ENCODE measurements at regions not wholly inside any gene's neighbourhood (a gene's known extent, or its start where the extent isn't known, plus 50 kb on each side); places are given as distances from the start of the nearest gene placed in this dataset.

GRCh38 chr7:145862212-145862611 lies 254.4 kb upstream of the CNTNAP2 start:
- no peak overlapping the region for H3K23ac ChIP-seq (ENCODE audit: low read depth, low read length)
- no TSS peak for BruUV-seq (replicated peaks)
- H3K4me3 ChIP-seq (ENCODE audit: insufficient read depth, low read depth, low read length): no peak overlapping the region
- no peak overlapping the region for H2BK5ac ChIP-seq (ENCODE audit: low read depth, low read length, poor library complexity, severe bottlenecking)
- no peak overlapping the region for H3K18ac ChIP-seq (ENCODE audit: low read depth, low read length)
- H4K8ac ChIP-seq (ENCODE audit: low read depth in 2 of 2, low read length in 2 of 2): no peak overlapping the region
- H2BK15ac ChIP-seq (ENCODE audit: low read depth, low read length): no peak overlapping the region
- no peak overlapping the region for H2AK5ac ChIP-seq (ENCODE audit: low read depth, low read length)
- ChIA-PET POLR2A (ENCODE audit: unreplicated experiment) (no interaction called here), CTCF (no interaction called here)
- no peaks in the 10 kb centered on the region for H3K27me3 ChIP-seq (ENCODE audit: control insufficient read depth, insufficient read depth, low read length)
- WGBS, 2 experiments (ENCODE audit: extremely low coverage in 2 of 2, insufficient read length in 1 of 2): 50% methylated on average over 1 of the region's 5 CpGs; no CpG with 5 or more reads in 1 of the 2 experiments
- no peak overlapping the region for H3K27ac ChIP-seq (ENCODE audit: insufficient read depth, low read length)
- H4K91ac ChIP-seq (ENCODE audit: insufficient read depth, low read depth, low read length): no peak overlapping the region
- no peak overlapping the region for H2AK9ac ChIP-seq (replicated peaks; ENCODE audit: low read depth, low read length, poor library complexity)
- no peaks in the 10 kb centered on the region for H3K9me1 ChIP-seq (ENCODE audit: insufficient read depth, low read length)
- no peak for ATAC-seq (ENCODE audit: low read depth)
- H3K4me2 ChIP-seq (ENCODE audit: low read depth, low read length): no peak overlapping the region
- TF ChIP-seq RCOR1 (IDR thresholded peaks at IDR 0.05; ENCODE audit: insufficient replicate concordance, low read length) (no peak), CHD1 (IDR thresholded peaks at IDR 0.05; ENCODE audit: low read depth, low read length) (no peak), FOS (IDR thresholded peaks at IDR 0.05; ENCODE audit: low read depth, low read length) (no peak), MAZ (IDR thresholded peaks at IDR 0.05; ENCODE audit: borderline replicate concordance, low read depth, low read length) (no peak), SMC3 (IDR thresholded peaks at IDR 0.05; ENCODE audit: low read depth, low read length) (no peak), RFX5 (IDR thresholded peaks at IDR 0.05; ENCODE audit: low read depth, low read length) (no peak), USF2 (IDR thresholded peaks at IDR 0.05; ENCODE audit: low read depth, low read length) (no peak)
- H2BK20ac ChIP-seq (ENCODE audit: low read depth, low read length): no peak overlapping the region
- no peak overlapping the region for H2AFZ ChIP-seq (replicated peaks; ENCODE audit: low read length, poor library complexity)
- DNase-seq: no peak
- no peak overlapping the region for H3K4ac ChIP-seq (ENCODE audit: low read depth, low read length)
- no peaks in the 10 kb centered on the region for H3K36me3 ChIP-seq (ENCODE audit: control insufficient read depth, insufficient read depth, low read length)
- no peak overlapping the region for H3K56ac ChIP-seq (ENCODE audit: extremely low read depth, insufficient read depth, low read length)
- dilution Hi-C loops (cut with HindIII; ENCODE audit: low sequenced_read_pairs, unreplicated experiment) (no loop called here), in situ Hi-C loops (cut with MboI; ENCODE audit: low sequenced_read_pairs) (no loop called here), intact Hi-C loops (cut with micrococcal nuclease) (no loop called here)
- peaks cover 13% of the 10 kb centered on the region for H3K9me3 ChIP-seq (ENCODE audit: control insufficient read depth, insufficient read depth, low read length)
- no peaks in the 10 kb centered on the region for H3K4me1 ChIP-seq (ENCODE audit: control insufficient read depth, insufficient read depth, low read length)
- H2BK120ac ChIP-seq (ENCODE audit: low read depth, low read length): no peak overlapping the region
- H3K9ac ChIP-seq (ENCODE audit: low read depth, low read length): no peak overlapping the region
- H3K14ac ChIP-seq (replicated peaks; ENCODE audit: low read depth, low read length): no peak overlapping the region
- no peaks in the 10 kb centered on the region for H3K79me1 ChIP-seq (ENCODE audit: low read depth in 1 of 2, low read length in 2 of 2)
- H4K20me1 ChIP-seq (ENCODE audit: insufficient read depth, low read length): no peaks in the 10 kb centered on the region
- H4K5ac ChIP-seq (ENCODE audit: low read depth, low read length): no peak overlapping the region

All from IMR-90 (cell line).